T47D (cell line): ENCODE measurements at regions not wholly inside any gene's neighbourhood (a gene's known extent, or its start where the extent isn't known, plus 50 kb on each side); places are given as distances from the start of the nearest gene placed in this dataset.

ENCODE experiments used
- DNase-seq, 2 experiments: peaks; one replicate each; pipeline versions ENCODE4 v3.0.0 to v3.0.0-alpha.2; 2011 to 2012; ENCODE audit warnings: low read depth in 1 of 2, low spot score in 1 of 2
- JUND ChIP-seq: IDR thresholded peaks from 2 replicates; pipeline ENCODE4 v1.6.1; 2012; ENCODE audit warnings: low read depth
- in situ Hi-C: cut with HindIII; loops from 2 replicates; pipeline ENCODE4 v1.10.0; 2016; ENCODE audit warnings: low sequenced_read_pairs, low pct_unique_long_range_greater_than_20kb

GRCh38 chr2:158049129-158049855 lies 52.4 kb upstream of the UPP2 start:
- DNase-seq, result no peak
- in situ Hi-C loops, result no loop called here
- no peak for TF ChIP-seq JUND

- no peak for DNase-seq
- in situ Hi-C loops, result no loop called here
- TF ChIP-seq JUND, result no peak
These were observed 53.3 kb upstream of the UPP2 start for GRCh38 chr2:158048327-158048726.

GRCh38 chr2:158047156-158047611 lies 54.5 kb upstream of the UPP2 start:
- no peak for TF ChIP-seq JUND
- no peak for DNase-seq
- in situ Hi-C loops, result no loop called here

GRCh38 chr2:158046121-158046880 lies 55.4 kb upstream of the UPP2 start:
- no peak for TF ChIP-seq JUND
- no peak for DNase-seq
- in situ Hi-C loops, result no loop called here

- DNase-seq, result peak in 1 of 2 experiments; percentile 32
- no peak for TF ChIP-seq JUND
- in situ Hi-C loops, result no loop called here
These were observed 56.3 kb upstream of the UPP2 start for GRCh38 chr2:158045362-158045761.

GRCh38 chr2:158043181-158043948 lies 58.3 kb upstream of the UPP2 start:
- in situ Hi-C loops, result no loop called here
- no peak for DNase-seq
- no peak for TF ChIP-seq JUND

GRCh38 chr2:158042666-158043065 lies 59.0 kb upstream of the UPP2 start:
- in situ Hi-C loops, result no loop called here
- no peak for DNase-seq
- TF ChIP-seq JUND, result no peak

GRCh38 chr2:158042245-158042644 lies 59.4 kb upstream of the UPP2 start:
- in situ Hi-C loops, result no loop called here
- TF ChIP-seq JUND, result no peak
- no peak for DNase-seq

GRCh38 chr2:158041400-158041799 lies 60.3 kb upstream of the UPP2 start:
- no peak for DNase-seq
- TF ChIP-seq JUND, result no peak
- in situ Hi-C loops, result no loop called here

GRCh38 chr2:158038901-158039300 lies 62.8 kb upstream of the UPP2 start:
- no peak for DNase-seq
- in situ Hi-C loops, result no loop called here

GRCh38 chr2:158034198-158034866 lies 67.3 kb upstream of the UPP2 start:
- in situ Hi-C loops, result no loop called here
- DNase-seq, result peak; percentile 31 to 80
- TF ChIP-seq JUND, result no peak

More at GRCh38 chr2:158038901-158039300, 62.8 kb upstream of the UPP2 start:
- TF ChIP-seq JUND, result no peak

- DNase-seq, result no peak
- no peak for TF ChIP-seq JUND
- in situ Hi-C loops, result no loop called here
These were observed 70.3 kb upstream of the UPP2 start for GRCh38 chr2:158031371-158031770.
